Frontal cortex (tissue), 3 donors: ENCODE measurements at regions not wholly inside any gene's neighbourhood (a gene's known extent, or its start where the extent isn't known, plus 50 kb on each side); places are given as distances from the start of the nearest gene placed in this dataset.

ENCODE experiments used
- DNase-seq, 2 donors: peaks; one replicate each; pipeline ENCODE4 v3.0.0; 2012; ENCODE audit warnings: low spot score in 2 of 2
- FAIRE-seq: peaks from 2 replicates; lab custom pipeline; 2012; peaks lifted over from hg19 to GRCh38; lab: Jason Lieb, UNC
- donor health status: control.
- donor health status: control.
- donor health status: control.

DNA sequence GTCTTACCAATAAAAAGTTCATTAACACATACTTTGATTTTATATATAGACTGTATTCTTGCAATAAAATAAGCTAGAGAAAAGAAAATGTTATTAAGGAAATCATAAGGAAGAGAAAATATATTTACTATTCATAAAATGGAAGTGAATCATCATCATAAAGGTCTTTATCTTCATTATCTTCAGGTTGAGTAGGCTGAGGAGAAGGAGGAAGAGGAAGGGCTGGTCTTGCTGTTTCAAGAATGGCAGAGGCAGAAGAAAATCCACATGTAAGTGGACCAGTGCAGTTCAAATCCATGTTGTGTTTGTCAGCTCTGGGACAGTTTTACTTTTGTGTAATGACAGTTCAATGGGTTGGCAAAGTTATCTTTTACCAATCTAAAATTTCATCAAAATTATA, 609.1 kb upstream of the ANKRD30A start:
- DNase-seq (no peak), FAIRE-seq (no peak)

DNA sequence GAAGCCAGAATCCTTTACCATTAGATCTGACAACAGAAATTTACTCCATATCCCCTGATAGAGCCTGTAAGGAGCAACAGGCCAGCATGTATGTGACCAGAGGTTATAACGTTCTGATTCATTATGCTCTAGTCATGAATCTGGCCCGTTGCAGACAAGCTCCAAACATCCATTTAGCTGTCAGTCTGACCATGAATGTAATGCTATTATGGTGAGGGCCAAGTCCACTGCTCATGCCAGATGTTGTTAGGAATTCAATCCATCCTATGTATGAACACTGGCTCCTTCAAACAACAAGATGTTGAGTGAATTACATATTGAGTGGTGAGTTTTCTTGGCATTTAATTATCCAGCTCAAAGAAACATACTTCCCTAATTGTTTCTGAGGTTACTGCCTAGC, 610.1 kb upstream of the ANKRD30A start:
- FAIRE-seq (no peak), DNase-seq (no peak)

DNA sequence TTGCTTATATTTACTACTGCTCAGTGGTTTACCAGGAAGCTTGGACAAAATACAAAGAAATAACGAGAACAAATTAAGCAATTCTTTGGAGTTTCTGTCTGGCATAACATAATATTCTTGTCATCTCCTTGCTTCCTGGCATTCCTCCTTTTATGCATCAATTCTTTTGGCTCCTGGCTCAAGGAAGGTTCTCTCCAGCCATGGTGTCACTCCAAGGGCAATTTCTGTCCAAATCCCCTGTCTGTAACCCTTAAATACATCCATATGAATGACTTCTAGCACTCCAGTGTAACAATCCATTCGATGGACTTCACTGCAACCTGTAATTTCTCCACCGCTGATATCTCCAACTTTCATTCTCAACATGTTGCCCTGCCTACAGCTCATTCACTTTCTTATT, 617.7 kb upstream of the ANKRD30A start:
- FAIRE-seq (no peak), DNase-seq (no peak)

DNA sequence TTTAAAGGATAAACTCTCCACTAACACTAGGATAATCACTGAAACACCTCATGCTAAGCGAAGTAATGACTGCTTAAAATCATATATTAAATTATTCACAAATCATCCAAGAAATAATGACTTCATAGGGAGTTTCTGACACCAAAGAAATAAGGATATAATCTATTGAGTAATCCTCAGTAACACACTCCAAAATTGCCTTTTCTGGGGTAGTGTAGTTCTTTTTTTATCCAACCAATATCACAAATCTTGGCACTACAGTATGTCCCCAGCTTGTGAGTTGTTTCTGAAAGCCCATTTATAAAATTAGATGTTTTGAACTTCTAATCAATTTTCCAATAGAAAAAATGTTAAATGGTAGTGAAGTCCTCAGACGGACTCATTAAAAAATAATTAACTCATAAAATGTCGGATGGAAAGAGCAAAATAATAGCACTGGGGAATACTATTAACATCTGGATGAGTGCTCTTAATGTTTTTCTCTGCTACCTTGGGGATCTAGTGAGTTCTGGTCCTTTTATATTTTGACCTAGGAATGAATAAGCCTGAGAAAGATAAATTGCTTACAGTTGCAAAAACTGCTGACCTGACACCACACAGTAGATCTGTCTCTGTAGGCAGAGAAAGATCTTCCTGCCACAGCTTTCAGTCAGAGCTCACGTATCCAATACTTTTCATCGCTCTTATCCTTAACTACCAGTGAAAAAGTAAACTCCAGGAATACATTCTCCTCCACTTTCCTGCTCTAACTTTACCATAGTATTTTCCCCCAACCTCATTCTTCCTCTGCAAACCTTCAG, 618.5 kb upstream of the ANKRD30A start:
- DNase-seq (no peak), FAIRE-seq (no peak)

DNA sequence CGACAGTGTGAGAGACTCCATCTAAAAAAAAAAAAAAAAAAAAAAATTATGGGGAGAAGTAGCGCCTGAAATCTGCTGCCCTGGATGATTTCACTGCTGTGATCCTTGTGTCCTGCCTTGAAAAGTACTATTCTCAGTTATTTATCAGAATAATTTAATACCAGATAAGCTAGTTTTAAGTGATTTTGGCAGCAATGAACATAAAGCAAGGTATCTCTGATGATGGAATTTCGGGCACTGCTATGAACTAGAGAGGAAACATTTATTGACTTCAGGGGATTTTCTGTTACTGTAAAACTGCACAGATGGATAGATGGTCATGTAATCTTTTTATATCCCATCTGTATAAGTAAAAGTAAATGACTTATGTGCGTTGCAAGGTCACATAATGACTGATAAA, 619.1 kb upstream of the ANKRD30A start:
- DNase-seq, result no peak
- FAIRE-seq, result no peak

DNA sequence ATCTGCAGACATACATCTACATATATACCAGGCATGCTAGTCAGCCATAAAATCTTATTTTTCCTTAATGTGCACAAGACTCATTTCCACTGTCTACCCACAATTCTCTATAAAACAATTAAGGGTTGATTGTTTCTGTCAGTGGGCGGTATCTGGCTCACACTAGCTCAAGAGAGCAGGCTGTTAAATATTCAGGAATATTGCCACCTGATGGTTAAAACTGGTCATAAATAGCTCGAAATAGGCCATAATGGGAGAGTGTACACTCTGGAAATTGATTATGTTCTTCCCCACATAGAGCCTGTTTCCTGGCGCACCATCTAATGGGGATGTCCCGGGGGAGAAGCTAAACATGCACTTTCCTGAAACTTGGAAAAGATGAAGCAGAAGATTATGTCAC, 620.6 kb upstream of the ANKRD30A start:
- no peak for DNase-seq

DNA sequence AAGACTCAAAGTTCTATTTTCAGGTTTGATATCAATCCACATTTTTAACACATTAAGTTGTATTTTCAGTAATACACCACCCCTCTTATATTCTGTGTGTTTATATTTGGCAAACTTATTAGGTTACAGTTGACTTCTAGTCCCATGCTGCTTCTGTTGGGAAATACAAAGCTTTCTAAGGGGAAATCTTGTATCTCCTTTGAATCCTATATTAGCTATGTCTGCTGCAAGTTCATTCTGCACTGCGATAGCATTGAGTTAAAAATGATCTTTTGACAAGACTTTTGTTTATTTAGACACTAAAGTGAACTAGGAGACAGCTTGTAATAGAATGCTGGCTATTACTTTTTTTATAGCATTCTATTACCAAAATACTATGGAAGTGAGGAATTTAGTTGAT, 625.1 kb upstream of the ANKRD30A start:
- no peak for DNase-seq
- no peak for FAIRE-seq

More for the DNA sequence above, 620.6 kb upstream of the ANKRD30A start:
- no peak for FAIRE-seq

DNA sequence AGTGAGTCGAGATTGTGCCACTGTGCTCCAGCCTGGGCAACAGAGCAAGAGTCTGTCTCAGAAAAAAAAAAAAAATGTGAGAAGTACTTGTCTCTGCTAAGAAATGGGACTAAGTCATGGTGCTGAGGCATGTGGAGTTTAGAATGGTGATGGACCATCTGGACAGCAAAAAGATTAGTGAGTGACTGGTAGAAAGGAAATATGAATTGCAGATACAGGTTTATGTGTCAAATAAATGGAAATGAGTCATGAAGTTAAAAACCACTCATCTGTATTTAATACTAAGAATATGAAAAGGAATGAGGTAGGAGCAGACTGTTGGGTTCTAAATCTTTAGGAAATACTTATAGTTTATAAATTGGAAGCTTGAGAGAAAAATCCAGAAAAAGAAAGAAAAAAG, 625.7 kb upstream of the ANKRD30A start:
- FAIRE-seq (no peak), DNase-seq (no peak)

DNA sequence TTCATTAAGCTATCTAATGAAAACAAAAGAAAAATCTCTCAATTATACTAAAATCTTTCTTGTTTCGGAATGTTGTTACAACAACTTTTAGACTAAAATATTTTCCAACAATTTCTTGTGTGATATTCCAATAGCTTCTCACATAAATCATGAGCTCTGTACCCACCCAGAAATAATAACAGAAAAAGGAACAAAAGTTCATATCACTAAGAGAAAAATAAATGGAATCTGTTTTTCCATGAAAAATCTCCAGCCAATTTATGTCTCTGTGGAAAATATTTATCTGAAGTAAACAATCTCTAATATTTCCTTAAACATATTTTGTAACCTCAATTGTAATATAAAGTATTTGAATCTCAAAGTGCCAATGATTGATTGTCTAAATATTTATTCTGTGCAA, 628.6 kb upstream of the ANKRD30A start:
- FAIRE-seq, result peak; percentile 19
- DNase-seq, result no peak

DNA sequence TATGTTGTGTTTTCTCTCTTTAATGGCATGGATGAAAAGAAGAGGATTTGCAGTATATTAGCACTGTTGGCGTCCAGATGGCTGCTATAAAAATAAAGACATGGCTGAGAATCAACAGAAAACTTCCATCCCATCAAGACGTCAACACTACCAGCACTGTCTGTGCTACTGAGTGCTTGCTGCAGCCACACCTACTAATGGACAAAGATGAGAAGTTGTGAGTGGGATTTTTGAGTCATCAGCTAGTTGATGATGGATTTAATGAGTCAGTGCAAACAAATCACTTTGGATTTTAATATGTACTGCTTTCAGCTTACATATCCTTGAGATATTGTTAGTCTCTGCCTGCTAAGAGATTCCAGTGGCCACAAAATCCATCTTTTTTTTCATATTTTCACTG, 631.0 kb upstream of the ANKRD30A start:
- no peak for FAIRE-seq
- no peak for DNase-seq

DNA sequence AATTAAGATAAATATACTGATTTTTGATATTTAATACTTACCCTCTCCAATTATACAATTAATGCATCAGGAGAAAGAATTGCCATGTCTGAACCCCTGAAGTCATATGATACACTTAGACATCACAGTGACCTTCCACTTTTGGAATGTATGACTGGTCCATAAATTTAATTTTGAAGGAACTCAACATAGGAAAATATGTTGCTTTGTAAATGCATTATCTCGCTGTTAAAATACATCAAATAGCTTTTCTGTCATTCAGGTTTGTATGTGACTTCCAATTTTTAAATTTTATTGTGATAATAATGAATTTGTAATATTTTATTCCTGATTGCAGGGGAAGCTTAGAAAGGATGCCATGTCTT, 631.9 kb upstream of the ANKRD30A start:
- FAIRE-seq, result no peak

DNA sequence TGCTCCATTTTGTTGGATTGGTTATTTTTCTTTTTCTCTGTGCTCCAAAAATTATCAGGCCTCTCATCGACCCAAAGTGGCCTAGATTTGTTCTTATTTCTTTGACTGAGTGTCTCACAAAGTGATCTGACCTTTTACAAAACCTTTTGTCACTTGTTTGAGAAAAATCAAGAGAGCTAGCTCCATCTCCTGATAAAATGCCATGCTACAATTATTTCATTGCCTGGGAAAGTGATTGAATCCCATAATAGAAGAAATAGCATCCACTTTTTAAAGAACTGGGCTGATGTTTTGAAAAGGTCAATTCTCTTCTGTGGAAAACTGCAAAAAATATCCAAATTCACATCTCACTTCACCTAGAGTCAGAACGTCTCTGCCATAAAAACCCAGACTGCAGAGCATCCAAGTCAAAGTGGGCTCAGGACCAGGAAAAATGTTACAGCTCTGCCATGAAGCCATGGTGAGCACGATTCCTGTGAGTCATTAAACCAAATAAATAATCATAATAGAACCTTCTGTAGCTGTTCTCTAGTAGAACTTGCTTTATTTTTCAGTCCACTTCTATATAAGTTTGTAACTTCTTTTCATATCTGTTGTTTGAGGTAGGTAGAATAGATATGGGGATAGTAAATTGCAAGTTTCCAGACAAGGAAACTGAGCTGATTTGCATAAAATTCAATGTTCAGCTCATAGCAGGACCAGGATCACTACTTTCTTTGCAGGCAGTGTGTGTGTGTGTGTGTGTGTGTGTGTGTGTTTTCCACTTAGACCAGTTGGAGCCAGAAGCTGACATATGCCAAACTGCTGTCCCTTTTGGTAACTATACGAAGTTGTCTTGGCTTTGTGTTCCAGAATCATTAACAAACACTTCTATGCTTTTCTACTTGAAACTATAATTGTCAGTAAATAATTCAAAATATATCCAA, 632.5 kb upstream of the ANKRD30A start:
- DNase-seq (no peak), FAIRE-seq (no peak)

More for the DNA sequence above, 631.9 kb upstream of the ANKRD30A start:
- DNase-seq, result no peak

DNA sequence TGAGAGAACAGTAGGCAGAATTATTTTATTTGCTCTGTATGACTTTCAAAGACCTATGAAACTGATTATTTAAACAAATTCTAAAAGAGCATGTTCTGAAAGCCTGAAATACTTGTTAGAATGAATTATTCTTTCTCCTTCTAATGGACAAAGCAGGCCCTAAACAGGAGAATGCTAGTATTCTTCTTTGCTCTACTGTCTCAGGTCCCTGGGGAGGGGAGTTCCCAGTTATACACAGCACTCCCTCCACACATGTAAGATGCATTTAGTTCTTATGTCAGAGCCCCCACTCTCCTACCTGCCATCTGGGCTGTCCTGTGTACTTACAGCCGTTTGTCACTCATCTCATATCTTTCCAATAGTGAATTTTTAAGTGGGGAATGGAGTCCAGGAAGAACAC, 633.5 kb upstream of the ANKRD30A start:
- DNase-seq, result no peak
- no peak for FAIRE-seq

DNA sequence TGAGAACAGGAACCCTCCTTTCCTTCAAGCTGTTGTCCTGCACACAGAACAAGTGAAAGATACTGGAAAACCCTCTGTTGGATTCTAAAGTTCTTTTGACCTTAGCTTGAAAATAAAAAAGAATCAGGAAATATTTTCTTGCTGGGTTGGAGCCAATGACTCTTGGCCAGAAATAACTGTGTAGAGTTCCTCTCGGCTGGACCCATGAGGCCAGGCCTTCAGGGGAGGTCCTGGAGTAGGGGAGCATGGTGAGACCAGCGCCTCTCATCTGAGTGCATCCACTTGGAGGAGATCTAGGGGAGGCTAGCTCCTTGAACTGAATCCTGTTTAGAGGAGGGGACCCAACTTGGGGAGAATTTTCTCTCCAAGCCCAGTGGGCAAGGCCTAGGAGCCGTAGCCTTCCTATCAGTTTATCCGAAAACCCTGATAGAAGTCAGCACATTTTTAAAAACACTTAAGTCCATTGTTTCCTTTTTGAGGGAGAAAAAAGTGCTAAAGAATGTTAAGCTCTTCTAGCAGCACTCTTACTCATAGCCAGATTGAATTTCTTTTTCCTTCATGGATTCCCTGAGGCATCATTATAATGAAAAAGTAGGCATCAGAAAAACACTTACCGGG, 635.7 kb upstream of the ANKRD30A start:
- FAIRE-seq, result no peak
- no peak for DNase-seq

DNA sequence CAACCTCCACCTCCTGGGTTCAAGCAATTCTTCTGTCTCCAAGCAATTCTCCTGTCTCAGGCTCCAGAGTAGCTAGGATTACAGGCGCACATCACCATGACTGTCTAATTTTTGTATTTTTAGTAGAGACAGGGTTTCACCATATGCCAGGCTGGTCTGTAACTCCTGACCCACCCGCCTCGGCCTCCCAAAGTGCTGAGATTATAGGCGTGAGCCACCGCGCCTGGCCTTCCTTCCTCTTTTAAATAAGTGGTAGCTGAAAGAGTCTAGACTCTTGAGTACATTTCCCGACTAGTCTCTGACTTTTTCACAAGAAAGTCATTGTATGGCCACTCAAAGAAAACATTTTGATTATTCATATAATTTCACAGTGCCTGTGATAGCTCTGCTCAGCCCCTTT, 636.2 kb upstream of the ANKRD30A start:
- FAIRE-seq (no peak), DNase-seq (no peak)

DNA sequence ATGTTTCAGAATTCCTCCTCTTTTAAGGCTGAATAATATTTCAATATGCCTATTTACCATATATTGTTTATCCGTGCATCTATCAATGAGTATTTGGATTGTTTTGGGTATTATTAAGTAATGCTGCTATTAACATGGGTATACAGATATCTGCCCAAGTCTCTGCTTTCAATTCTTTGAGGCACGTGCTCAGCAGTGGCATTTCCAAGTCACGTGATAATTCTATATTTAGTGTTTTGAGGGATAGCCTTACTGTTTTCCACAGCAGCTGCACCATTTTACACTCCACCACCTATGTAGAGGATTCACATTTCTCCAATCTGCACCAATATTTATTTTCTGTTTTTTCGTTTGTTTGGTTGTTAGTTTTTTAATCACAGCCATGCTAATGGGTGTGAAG, 636.8 kb upstream of the ANKRD30A start:
- DNase-seq (no peak), FAIRE-seq (no peak)

DNA sequence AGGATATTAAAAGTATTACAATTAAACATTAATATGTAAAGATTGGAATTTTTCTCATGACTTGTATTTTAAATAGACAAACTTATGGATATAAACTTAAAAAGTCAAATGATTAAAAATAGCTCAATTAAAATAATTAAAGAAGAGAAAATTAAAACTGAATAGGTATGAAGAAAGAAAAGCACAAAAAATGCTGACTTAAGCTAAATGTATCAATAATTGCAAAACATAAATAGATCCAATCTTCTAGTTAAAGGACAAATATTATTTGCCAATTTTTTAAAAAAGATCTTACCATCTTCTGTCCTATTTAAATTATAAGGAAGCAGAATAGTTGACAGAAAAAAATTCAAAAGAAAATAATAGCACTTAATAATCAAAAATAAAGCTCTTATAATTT, 646.3 kb upstream of the ANKRD30A start:
- no peak for DNase-seq
- peak; percentile 59 for FAIRE-seq

DNA sequence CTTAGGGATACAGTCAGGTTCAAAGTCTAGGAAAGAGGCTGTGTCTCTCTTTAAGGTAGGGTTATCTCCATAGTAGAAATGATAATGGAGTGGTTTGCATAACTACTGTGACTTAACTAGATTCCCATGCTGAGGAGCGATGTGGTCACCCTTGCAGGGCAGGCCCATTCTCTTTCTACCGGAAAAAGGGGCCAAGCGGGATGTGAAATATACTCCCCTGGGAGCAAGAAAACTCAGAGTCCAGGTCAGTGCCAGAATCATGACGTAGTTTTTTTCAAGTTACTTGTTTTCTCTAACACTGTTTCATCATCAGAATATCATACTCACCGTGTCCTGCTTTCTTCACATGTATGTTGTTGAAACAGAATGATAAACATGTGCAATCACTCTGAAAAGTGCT, 649.0 kb upstream of the ANKRD30A start:
- no peak for DNase-seq
- FAIRE-seq, result no peak

DNA sequence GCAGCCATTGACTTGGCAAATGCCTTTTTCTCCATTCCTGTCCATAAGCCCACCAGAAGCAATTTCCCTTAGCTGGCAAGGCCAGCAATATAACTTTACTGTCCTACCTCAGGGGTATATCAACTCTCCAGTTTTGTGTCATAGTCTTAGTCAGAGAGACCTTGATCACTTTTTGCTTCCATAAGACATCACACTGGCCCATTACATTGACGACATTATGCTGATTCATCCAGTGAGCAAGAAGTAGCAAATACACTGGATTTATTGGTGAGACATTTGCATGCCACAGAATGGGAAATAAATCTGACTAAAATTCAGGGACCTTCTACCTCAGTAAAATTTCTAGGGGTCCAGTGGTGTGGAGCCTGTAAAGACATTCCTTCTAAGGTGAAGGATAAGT, 649.7 kb upstream of the ANKRD30A start:
- no peak for DNase-seq
- FAIRE-seq, result no peak

DNA sequence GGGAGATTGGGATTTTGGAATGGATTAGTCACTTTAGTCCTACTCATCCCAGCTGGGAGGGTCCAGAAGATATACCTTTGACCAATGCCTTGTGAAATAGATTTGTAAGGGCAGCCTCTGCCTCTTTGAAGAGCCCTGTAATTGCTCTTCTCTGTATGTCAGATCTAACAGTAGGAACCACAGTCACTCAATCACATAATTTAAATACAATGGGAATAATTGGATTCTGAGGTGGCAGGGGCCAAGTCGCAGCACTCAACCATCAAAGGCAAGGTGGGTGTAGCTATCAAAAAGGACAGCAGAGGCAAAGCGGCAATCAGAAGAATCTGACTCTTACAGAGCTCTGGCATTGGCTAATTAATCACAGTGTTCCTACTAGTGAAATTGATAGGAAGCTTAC, 650.9 kb upstream of the ANKRD30A start:
- FAIRE-seq (no peak), DNase-seq (no peak)

DNA sequence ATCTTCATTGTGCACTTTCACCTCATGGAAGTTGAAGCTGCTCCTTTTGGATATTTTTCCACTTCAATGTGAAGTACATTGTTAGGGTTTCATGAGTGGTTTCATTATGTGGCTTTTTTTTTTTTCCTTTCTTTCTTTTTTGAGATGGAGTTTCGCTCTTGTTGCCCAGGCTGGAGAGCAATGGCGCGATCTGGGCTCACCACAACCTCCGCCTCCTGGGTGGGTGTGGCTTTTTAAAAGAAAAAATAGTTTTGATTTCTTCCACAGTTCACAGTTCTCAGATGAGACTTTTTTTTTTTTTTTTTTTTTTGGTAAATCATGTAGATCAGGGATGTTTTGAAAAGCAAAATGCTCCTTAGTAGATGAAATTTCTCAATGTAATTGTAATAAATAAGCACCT, 652.3 kb upstream of the ANKRD30A start:
- no peak for FAIRE-seq
- no peak for DNase-seq
